Ishikawa (cell line): ENCODE measurements at regions not wholly inside any gene's neighbourhood (a gene's known extent, or its start where the extent isn't known, plus 50 kb on each side); places are given as distances from the start of the nearest gene placed in this dataset.

Source experiments
- CEBPB ChIP-seq: IDR thresholded peaks from 2 replicates; pipeline ENCODE4 v1.6.1; 2012
- CREB1 ChIP-seq: IDR thresholded peaks from 2 replicates; pipeline ENCODE4 v1.6.1; 2012; ENCODE audit warnings: low read depth
- EGR1 ChIP-seq: IDR thresholded peaks from 2 replicates; pipeline ENCODE4 v1.6.1; 2012
- EP300 ChIP-seq: IDR thresholded peaks from 2 replicates; pipeline ENCODE4 v1.6.1; 2012; ENCODE audit warnings: borderline replicate concordance
- FOXM1 ChIP-seq: IDR thresholded peaks from 2 replicates; pipeline ENCODE4 v1.6.1; 2012; ENCODE audit warnings: low read depth, borderline replicate concordance
- MAX ChIP-seq: IDR thresholded peaks from 2 replicates; pipeline ENCODE4 v1.6.1; 2012
- NFIC ChIP-seq: IDR thresholded peaks from 2 replicates; pipeline ENCODE4 v1.6.1; 2012
- RAD21 ChIP-seq: IDR thresholded peaks from 2 replicates; pipeline ENCODE4 v1.6.1; 2012; ENCODE audit warnings: low read depth
- TAF1 ChIP-seq: IDR thresholded peaks from 2 replicates; pipeline ENCODE4 v1.6.1; 2012; ENCODE audit warnings: low read depth, mild to moderate bottlenecking
- TCF12 ChIP-seq: IDR thresholded peaks from 2 replicates; pipeline ENCODE4 v1.6.1; 2012; ENCODE audit warnings: low read depth
- TEAD4 ChIP-seq: IDR thresholded peaks from 2 replicates; pipeline ENCODE4 v1.6.1; 2012
- USF1 ChIP-seq: IDR thresholded peaks from 2 replicates; pipeline ENCODE4 v1.6.1; 2012
- YY1 ChIP-seq: IDR thresholded peaks from 2 replicates; pipeline ENCODE4 v1.6.1; 2012; ENCODE audit warnings: low read depth
- ZBTB7A ChIP-seq: IDR thresholded peaks from 2 replicates; pipeline ENCODE4 v1.6.1; 2012; ENCODE audit warnings: low read depth
- TF ChIP-seq, protein P1 (sequence below): IDR thresholded peaks from 2 replicates; pipeline ENCODE4 v1.6.1; 2012; ENCODE audit warnings: low read depth, mild to moderate bottlenecking

DNA sequence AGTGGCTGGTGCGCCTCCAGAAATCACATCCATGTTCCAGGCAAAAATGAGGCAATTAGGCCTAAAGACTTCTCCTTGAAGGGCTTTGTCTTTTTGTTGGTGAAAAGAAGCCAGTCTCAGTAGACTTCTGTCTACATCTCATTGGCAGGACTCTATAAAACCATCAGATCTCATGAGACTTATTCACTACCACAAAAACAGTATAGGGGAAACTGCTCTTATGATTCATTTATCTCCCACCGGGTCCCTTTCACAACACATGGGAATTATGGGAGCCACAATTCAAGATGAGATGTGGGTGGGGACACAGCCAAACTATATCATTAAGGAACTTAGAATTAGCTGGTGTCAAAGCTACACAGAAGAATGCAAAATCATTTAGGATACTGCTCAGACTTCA, 77.7 kb upstream of the SNX2 start:
- TF ChIP-seq MAX, result no peak
- TF ChIP-seq USF1, result no peak
- TF ChIP-seq EP300, result no peak

GRCh38 chr5:122699201-122699600, 75.7 kb upstream of the SNX2 start:
- TF ChIP-seq, protein P1, sequence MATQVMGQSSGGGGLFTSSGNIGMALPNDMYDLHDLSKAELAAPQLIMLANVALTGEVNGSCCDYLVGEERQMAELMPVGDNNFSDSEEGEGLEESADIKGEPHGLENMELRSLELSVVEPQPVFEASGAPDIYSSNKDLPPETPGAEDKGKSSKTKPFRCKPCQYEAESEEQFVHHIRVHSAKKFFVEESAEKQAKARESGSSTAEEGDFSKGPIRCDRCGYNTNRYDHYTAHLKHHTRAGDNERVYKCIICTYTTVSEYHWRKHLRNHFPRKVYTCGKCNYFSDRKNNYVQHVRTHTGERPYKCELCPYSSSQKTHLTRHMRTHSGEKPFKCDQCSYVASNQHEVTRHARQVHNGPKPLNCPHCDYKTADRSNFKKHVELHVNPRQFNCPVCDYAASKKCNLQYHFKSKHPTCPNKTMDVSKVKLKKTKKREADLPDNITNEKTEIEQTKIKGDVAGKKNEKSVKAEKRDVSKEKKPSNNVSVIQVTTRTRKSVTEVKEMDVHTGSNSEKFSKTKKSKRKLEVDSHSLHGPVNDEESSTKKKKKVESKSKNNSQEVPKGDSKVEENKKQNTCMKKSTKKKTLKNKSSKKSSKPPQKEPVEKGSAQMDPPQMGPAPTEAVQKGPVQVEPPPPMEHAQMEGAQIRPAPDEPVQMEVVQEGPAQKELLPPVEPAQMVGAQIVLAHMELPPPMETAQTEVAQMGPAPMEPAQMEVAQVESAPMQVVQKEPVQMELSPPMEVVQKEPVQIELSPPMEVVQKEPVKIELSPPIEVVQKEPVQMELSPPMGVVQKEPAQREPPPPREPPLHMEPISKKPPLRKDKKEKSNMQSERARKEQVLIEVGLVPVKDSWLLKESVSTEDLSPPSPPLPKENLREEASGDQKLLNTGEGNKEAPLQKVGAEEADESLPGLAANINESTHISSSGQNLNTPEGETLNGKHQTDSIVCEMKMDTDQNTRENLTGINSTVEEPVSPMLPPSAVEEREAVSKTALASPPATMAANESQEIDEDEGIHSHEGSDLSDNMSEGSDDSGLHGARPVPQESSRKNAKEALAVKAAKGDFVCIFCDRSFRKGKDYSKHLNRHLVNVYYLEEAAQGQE, result no peak
- TF ChIP-seq CEBPB (no peak), YY1 (no peak), EP300 (no peak), TCF12 (no peak), EGR1 (no peak), FOXM1 (no peak), TEAD4 (no peak), TAF1 (no peak), MAX (no peak), RAD21 (no peak), NFIC (no peak)

- TF ChIP-seq TCF12 (no peak), EGR1 (no peak), EP300 (no peak), USF1 (no peak), ZBTB7A (no peak), CEBPB (no peak), FOXM1 (no peak), YY1 (no peak), RAD21 (no peak), TEAD4 (no peak), MAX (no peak), TAF1 (no peak)
- TF ChIP-seq, protein P1, result no peak
Observed at GRCh38 chr5:122701640-122702523, 73.0 kb upstream of the SNX2 start.

- TF ChIP-seq TCF12 (no peak), NFIC (no peak), USF1 (no peak), TAF1 (no peak), RAD21 (no peak), YY1 (no peak), FOXM1 (no peak), TEAD4 (no peak), EGR1 (no peak), EP300 (no peak), CEBPB (no peak), MAX (no peak), ZBTB7A (no peak), CREB1 (no peak)
- TF ChIP-seq, protein P1, result no peak
Observed at GRCh38 chr5:122702524-122702875, 72.4 kb upstream of the SNX2 start.
